HEK293T (cell line): ENCODE measurements at regions not wholly inside any gene's neighbourhood (a gene's known extent, or its start where the extent isn't known, plus 50 kb on each side); places are given as distances from the start of the nearest gene placed in this dataset.

Source experiments
- CTCF ChIA-PET: fragments of 350-600 bp; formaldehyde crosslinking; extraction: SDS; loops from one replicate; lab custom pipeline; 2021; ENCODE audit warnings: antibody characterized with exemption, inconsistent platforms; lab: Yijun Ruan, JAX
- POLR2A ChIA-PET: fragments of 350-600 bp; formaldehyde crosslinking; extraction: SDS; loops from one replicate; lab custom pipeline; 2020; ENCODE audit warnings: antibody characterized with exemption, inconsistent platforms; lab: Yijun Ruan, JAX
- DNase-seq: peaks from one replicate; pipeline ENCODE4 v3.0.0; 2012; ENCODE audit warnings: mixed read lengths; ENCODE audit errors: extremely low spot score
- ARNT ChIP-seq: fragments of 450-650 bp; IDR thresholded peaks from 2 replicates; pipeline ENCODE4 v1.6.1; 2017; ENCODE audit warnings: mild to moderate bottlenecking
- BHLHE40 ChIP-seq: fragments of 450-650 bp; IDR thresholded peaks from 2 replicates; pipeline ENCODE4 v1.6.1; 2016; ENCODE audit warnings: mild to moderate bottlenecking, moderate library complexity, borderline replicate concordance
- CTBP1 ChIP-seq: fragments of 450-650 bp; IDR thresholded peaks from 2 replicates; pipeline ENCODE4 v1.6.1; 2016; ENCODE audit warnings: borderline replicate concordance
- ELF4 ChIP-seq: fragments of 450-650 bp; IDR thresholded peaks from 2 replicates; pipeline ENCODE4 v1.6.1; 2017; ENCODE audit warnings: antibody characterized with exemption
- FOXA1 ChIP-seq: fragments of 450-650 bp; IDR thresholded peaks from 2 replicates; pipeline ENCODE4 v1.6.1; 2016; ENCODE audit warnings: mild to moderate bottlenecking
- FOXK2 ChIP-seq: fragments of 450-650 bp; IDR thresholded peaks from 2 replicates; pipeline ENCODE4 v1.6.1; 2016; ENCODE audit warnings: mild to moderate bottlenecking
- FOXM1 ChIP-seq: fragments of 450-650 bp; IDR thresholded peaks from 2 replicates; pipeline ENCODE4 v1.6.1; 2017; ENCODE audit warnings: mild to moderate bottlenecking, borderline replicate concordance
- HDGF ChIP-seq: fragments of 450-650 bp; IDR thresholded peaks from 2 replicates; pipeline ENCODE4 v1.6.1; 2017; ENCODE audit warnings: antibody characterized with exemption, borderline replicate concordance
- L3MBTL2 ChIP-seq: fragments of 450-650 bp; conservative IDR thresholded peaks from 2 replicates; pipeline ENCODE4 v1.6.1; 2016; ENCODE audit warnings: mild to moderate bottlenecking
- LEF1 ChIP-seq: fragments of 450-650 bp; IDR thresholded peaks from 2 replicates; pipeline ENCODE4 v1.6.1; 2017; ENCODE audit warnings: mild to moderate bottlenecking, borderline replicate concordance
- NFRKB ChIP-seq: fragments of 450-650 bp; IDR thresholded peaks from 2 replicates; pipeline ENCODE4 v1.6.1; 2016; ENCODE audit warnings: mild to moderate bottlenecking, moderate library complexity
- SP1 ChIP-seq: fragments of 450-650 bp; IDR thresholded peaks from 2 replicates; pipeline ENCODE4 v1.6.1; 2017
- SUZ12 ChIP-seq: fragments of 450-650 bp; IDR thresholded peaks from 2 replicates; pipeline ENCODE4 v1.6.1; 2016; ENCODE audit warnings: mild to moderate bottlenecking
- TARDBP ChIP-seq: fragments of 450-650 bp; IDR thresholded peaks from 2 replicates; pipeline ENCODE4 v1.6.1; 2016
- ZNF384 ChIP-seq: fragments of 450-650 bp; IDR thresholded peaks from 2 replicates; pipeline ENCODE4 v1.6.1; 2016
- TF ChIP-seq, protein P1 (sequence below): fragments of 450-650 bp; IDR thresholded peaks from 2 replicates; pipeline ENCODE4 v1.6.1; 2016

DNA sequence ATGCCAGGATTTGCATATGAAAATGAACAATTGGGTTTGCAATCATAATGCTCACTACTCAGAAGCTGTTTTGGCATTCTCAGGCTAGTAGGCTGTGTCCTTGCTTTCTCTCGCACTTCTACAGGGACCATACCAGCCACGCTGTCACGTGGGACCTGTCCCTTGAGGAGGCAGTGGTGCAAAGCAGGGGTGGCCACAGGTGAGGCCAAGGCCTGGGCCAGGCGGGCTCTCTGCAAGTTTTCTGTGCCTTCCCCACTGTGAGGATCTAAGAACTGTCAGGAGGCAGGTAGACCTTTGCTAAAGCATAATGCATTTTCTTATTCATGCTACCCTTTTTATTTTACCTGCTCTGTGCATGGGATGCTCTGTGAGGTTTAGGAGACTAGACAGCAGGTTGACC is 89.4 kb upstream of the IRS2 start:
- POLR2A ChIA-PET: no interaction called here
- DNase-seq: no peak
- CTCF ChIA-PET: no interaction called here
- TF ChIP-seq SUZ12 (no peak), ELF4 (no peak), BHLHE40 (no peak), ARNT (no peak), SP1 (no peak), TARDBP (no peak), ZNF384 (no peak), NFRKB (no peak), CTBP1 (no peak), FOXM1 (no peak), L3MBTL2 (no peak), LEF1 (no peak), FOXA1 (no peak)

DNA sequence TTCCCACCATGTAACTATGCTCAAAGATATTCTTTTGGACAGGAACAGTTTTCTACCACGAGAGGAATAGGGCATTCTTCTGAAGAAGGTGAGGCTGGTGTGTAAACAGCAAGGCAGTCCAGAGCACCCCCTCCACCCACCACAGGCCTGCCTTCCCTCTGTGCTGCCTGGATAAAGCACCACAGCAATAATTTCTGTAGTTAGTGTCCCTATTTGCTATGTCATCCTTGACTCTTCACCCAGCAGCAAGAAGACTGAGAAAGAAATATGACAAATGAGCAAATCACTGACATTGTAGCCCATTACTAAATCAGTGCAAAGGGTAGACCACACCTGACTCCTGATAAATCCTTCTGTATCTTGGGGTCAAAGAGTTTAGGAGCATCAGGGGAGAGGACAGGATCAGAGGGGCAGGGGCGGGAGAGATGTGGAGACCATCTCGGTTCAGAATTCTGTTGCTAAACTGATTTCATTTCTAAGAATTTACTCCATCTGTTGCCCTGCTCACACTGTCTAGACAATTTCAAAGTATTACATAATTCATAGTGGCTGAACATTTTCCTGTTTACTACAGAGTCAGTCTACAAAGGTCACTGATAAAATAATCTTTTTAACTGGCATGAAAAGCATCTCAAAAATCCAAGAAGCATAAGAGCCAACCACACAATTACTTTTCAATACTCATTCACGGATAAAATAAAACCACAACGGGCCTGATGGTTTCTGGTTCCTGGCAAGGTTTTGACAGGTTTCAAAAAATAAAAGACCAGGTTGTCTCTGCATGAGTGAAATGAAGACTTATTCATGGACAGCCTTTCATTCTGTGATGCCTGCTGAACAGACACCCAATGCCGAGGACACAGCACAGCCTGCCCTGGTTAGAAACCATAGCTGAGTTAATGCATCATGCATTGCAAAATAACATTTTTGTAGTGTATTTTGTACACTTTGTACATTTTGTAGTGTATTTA is 88.4 kb upstream of the IRS2 start:
- DNase-seq: no peak
- ChIA-PET POLR2A (no interaction called here), CTCF (no interaction called here)

DNA sequence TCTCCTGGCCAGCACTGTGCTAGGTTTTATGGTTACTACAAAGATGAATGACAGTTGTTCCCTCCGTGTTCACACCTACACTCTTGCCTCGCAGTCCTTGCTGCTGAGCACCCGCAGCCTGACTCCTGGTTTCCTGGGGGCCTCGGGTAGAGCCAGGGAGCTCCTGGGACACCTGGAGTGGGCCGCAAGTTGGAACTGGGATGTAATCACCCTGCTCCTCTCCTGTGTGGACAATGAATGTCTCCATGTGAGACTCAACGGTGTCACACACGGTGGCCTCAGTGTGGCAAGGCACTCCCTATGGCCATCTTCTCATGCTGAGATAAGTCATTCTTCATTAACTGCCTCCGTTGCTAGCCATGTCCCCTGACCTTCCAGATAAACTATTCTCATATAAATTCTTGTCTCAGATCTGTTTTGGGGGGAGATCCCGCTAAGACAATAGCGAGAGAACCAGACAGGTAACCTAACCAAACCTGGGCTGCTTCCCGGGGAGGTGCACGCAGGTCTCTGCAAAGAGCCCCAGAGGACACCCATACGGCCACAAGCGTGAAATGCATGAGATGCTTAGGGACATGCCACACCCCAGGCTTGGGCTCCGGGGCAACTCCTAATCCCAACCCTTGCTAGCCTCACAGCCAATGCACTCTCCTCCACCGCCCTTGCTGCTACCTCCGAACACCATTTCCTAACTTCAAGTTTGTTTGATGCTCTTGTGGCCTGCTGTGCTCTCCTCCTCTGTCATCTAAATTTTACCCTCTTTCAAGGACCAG is 87.2 kb upstream of the IRS2 start:
- POLR2A ChIA-PET: no interaction called here
- DNase-seq: no peak
- CTCF ChIA-PET: no interaction called here
- TF ChIP-seq TARDBP (no peak), HDGF (no peak), SP1 (no peak), NFRKB (no peak), SUZ12 (no peak), FOXM1 (no peak), BHLHE40 (no peak), FOXA1 (no peak), ELF4 (no peak), ZNF384 (no peak), CTBP1 (no peak), L3MBTL2 (no peak), LEF1 (no peak), FOXK2 (no peak), ARNT (no peak)
- TF ChIP-seq, protein P1, sequence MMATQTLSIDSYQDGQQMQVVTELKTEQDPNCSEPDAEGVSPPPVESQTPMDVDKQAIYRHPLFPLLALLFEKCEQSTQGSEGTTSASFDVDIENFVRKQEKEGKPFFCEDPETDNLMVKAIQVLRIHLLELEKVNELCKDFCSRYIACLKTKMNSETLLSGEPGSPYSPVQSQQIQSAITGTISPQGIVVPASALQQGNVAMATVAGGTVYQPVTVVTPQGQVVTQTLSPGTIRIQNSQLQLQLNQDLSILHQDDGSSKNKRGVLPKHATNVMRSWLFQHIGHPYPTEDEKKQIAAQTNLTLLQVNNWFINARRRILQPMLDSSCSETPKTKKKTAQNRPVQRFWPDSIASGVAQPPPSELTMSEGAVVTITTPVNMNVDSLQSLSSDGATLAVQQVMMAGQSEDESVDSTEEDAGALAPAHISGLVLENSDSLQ: no peak

More for the DNA sequence above, 88.4 kb upstream of the IRS2 start:
- TF ChIP-seq, protein P1: no peak

DNA sequence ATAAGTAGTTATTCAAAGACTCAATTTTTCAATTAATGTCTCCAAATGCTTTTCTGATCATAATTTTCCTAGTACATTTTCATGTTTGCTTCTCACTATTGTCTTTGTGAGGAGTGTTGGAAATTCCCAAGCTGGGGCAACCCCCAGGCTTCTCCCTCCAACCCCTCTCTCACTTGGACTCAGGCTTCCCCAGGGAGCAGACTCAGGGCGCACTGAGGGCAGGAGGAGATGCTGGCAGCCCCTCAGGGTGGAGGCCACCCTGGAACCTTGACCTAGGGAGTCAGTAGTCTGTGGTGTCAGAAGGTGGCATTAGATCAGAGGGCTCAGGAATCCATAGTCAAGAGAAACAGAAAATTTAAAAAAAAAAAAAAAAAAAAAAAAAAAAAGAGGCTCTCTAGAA is 86.5 kb upstream of the IRS2 start:
- POLR2A ChIA-PET: no interaction called here
- no peak for DNase-seq
- no peak for TF ChIP-seq ZNF384
- TF ChIP-seq ARNT: no peak
- TF ChIP-seq SUZ12: no peak
- no peak for TF ChIP-seq CTBP1
- TF ChIP-seq FOXK2: no peak
- no peak for TF ChIP-seq HDGF
- TF ChIP-seq SP1: no peak
- no peak for TF ChIP-seq FOXA1
- no peak for TF ChIP-seq FOXM1
- no peak for TF ChIP-seq L3MBTL2
- no peak for TF ChIP-seq ELF4
- TF ChIP-seq, protein P1: no peak
- no peak for TF ChIP-seq NFRKB
- no peak for TF ChIP-seq LEF1
- TF ChIP-seq BHLHE40: no peak
- CTCF ChIA-PET: no interaction called here

DNA sequence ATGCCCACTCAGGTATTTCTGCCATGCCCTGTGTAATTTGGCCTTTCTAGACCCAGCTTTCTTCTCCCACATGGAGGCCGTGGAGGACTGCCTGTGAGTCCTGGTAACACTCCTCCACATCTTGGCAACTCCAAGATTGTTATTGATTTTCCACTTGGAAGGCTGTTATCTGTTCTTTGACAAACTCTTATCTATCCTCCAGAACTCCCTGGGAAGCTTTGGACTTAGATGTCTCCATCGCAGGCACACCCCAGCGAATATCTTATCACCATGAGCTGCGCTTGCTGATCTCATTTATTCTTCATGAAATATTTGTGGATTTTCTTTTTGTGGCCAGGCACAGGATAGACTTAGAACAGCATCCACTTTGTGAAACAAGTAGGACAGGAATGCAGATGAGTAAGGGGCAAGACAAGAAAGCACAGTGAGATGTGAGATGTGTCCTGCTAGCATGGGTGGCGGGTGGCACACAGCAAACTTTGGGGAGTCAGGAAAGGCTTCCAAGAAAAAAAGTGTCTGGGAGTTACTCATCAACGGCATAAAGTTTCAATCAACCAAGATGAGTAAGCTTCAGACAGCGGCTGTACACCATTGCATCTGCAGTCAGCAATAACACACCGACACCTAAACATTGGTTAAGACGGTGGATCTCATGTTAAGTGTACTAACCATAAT is 84.5 kb upstream of the IRS2 start:
- CTCF ChIA-PET: no interaction called here
- no peak for DNase-seq
- POLR2A ChIA-PET: no interaction called here
- TF ChIP-seq L3MBTL2: no peak
- TF ChIP-seq HDGF: no peak
- no peak for TF ChIP-seq ELF4
- no peak for TF ChIP-seq FOXK2
- TF ChIP-seq LEF1: no peak
- TF ChIP-seq BHLHE40: no peak
- TF ChIP-seq CTBP1: no peak
- TF ChIP-seq TARDBP: no peak
- TF ChIP-seq, protein P1: no peak
